Tibial nerve (tissue), 4 donors: ENCODE measurements at regions not wholly inside any gene's neighbourhood (a gene's known extent, or its start where the extent isn't known, plus 50 kb on each side); places are given as distances from the start of the nearest gene placed in this dataset.

Experiments
- DNase-seq, 2 donors: peaks; one replicate each; pipeline ENCODE4 v3.0.0-alpha.2; 2019; ENCODE audit warnings: low spot score in 2 of 2
- H3K27ac ChIP-seq, 4 donors: fragments of 200-600 bp; sonication (generic) in 3 of 4; one replicate each; pipeline ENCODE4 v1.5.1; 2017 to 2019; ENCODE audit warnings: mild to moderate bottlenecking in 1 of 4
- H3K27me3 ChIP-seq, 2 donors: fragments of 200-600 bp; sonication (generic) in 1 of 2; one replicate each; pipeline versions ENCODE4 v1.5.1 to v1.6.0; 2017 to 2019
- H3K36me3 ChIP-seq, 3 donors: fragments of 200-600 bp; sonication (generic); one replicate each; pipeline ENCODE4 v1.5.1; 2018 to 2019
- H3K4me1 ChIP-seq, 4 donors: fragments of 200-600 bp; sonication (generic) in 3 of 4; one replicate each; pipeline ENCODE4 v1.5.1; 2017 to 2019
- H3K4me3 ChIP-seq, 4 donors: fragments of 200-600 bp; sonication (generic) in 3 of 4; one replicate each; pipeline ENCODE4 v1.5.1; 2017 to 2019; ENCODE audit warnings: mild to moderate bottlenecking in 1 of 4, moderate library complexity in 1 of 4
- H3K9me3 ChIP-seq, 4 donors: fragments of 200-600 bp; sonication (generic) in 3 of 4; one replicate each; pipeline ENCODE4 v1.5.1; 2017 to 2019
- EP300 ChIP-seq, 2 donors: sonication (generic); formaldehyde crosslinking; IDR thresholded peaks; one replicate each; pipeline ENCODE4 v1.6.1; 2017; ENCODE audit warnings: antibody characterized with exemption in 2 of 2, mild to moderate bottlenecking in 1 of 2
- POLR2A ChIP-seq, 2 donors: fragments of 450-650 bp; IDR thresholded peaks; one replicate each; pipeline ENCODE4 v1.6.1; 2017; ENCODE audit warnings: antibody characterized with exemption in 2 of 2, mild to moderate bottlenecking in 2 of 2, moderate library complexity in 2 of 2
- WGBS, 2 donors: methylation state at CpG; one replicate each; pipeline ENCODE4 v1.1.5; 2018; 5-methylcytosine and 5-hydroxymethylcytosine counted together
- TF ChIP-seq, protein P1 (sequence below), 5 experiments: fragments of 200-600 bp in 3 of 5; fragments of 450-650 bp in 2 of 5; sonication (generic) in 3 of 5; IDR thresholded peaks; one replicate each; pipeline ENCODE4 v1.5.1; 2016 to 2019; ENCODE audit warnings: antibody characterized with exemption in 5 of 5, mild to moderate bottlenecking in 3 of 5, moderate library complexity in 2 of 5

DNA sequence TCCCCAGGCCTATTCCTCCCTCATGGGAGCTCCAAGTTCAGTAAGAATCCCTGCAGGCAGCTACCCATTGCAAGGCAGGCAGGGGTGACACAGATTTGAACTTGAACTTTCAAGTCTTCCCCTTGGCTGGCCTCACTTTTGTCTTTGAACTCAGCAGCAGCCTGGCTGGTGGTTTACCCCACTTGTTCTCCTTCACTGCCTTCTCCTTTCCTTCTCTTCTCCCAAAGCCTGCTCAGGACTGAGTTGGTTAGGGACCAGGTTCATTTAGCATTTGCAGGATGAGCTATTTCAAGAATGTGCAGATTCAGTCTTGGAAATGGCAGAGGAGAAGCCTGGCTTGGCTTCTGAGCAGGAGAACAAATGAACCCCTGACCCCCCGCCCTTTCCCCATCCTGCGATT is 67.7 kb upstream of the TBX3 start:
- H3K27ac ChIP-seq = no peak overlapping the region
- H3K4me1 ChIP-seq = no peaks in the 10 kb centered on the region
- no peaks in the 10 kb centered on the region for H3K27me3 ChIP-seq
- no peak for DNase-seq
- 62 to 69% methylated on average over 2 of the region's 2 CpGs for WGBS, 2 donors
- H3K9me3 ChIP-seq = no peaks in the 10 kb centered on the region
- no peaks in the 10 kb centered on the region for H3K36me3 ChIP-seq
- H3K4me3 ChIP-seq = no peak overlapping the region
- TF ChIP-seq EP300 (IDR thresholded peaks at IDR 0.05) (no peak), POLR2A (IDR thresholded peaks at IDR 0.05) (no peak)
- TF ChIP-seq, protein P1, sequence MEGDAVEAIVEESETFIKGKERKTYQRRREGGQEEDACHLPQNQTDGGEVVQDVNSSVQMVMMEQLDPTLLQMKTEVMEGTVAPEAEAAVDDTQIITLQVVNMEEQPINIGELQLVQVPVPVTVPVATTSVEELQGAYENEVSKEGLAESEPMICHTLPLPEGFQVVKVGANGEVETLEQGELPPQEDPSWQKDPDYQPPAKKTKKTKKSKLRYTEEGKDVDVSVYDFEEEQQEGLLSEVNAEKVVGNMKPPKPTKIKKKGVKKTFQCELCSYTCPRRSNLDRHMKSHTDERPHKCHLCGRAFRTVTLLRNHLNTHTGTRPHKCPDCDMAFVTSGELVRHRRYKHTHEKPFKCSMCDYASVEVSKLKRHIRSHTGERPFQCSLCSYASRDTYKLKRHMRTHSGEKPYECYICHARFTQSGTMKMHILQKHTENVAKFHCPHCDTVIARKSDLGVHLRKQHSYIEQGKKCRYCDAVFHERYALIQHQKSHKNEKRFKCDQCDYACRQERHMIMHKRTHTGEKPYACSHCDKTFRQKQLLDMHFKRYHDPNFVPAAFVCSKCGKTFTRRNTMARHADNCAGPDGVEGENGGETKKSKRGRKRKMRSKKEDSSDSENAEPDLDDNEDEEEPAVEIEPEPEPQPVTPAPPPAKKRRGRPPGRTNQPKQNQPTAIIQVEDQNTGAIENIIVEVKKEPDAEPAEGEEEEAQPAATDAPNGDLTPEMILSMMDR (IDR thresholded peaks at IDR 0.05) = no peak

DNA sequence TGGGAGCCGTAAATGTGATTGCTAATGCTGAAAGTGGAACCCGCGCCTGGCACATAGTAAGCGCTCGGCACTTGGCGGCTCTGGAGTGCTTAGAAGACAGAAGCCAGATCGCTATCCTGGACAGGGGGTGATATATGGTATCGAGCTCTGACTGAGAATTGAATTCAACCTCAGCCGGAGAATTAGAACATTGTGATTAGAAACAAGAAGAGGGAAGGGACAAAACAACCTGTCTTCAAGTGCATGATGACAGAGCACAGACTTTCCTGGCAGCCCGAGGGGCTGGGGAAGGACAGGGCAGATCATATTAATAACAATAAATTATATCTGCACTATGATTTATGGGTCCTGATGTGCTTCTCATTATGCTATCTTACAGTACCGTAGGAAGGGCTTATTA is 66.9 kb upstream of the TBX3 start:
- 86 to 87% methylated on average over 11 of the region's 11 CpGs for WGBS, 2 donors

DNA sequence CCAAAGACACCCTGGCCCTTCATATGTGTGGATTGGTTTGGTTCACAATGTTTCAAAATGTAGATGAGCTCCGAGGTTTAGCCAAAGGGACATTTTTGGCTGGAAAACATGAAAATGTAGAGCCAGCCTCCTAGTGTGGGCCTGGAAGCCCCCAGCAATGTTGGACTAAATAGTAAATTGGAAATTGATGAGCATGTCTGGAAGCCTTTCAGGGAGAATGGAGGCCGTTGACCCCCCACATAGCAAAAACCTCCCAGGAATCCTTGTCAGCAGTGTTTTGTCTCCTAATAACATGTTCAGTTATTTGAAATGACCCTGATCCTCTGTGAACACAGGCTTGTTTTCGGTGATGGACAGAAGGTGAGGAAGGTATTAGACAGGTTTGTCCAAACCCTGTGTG is 65.1 kb upstream of the TBX3 start:
- no peaks in the 10 kb centered on the region for H3K4me1 ChIP-seq
- no peak for TF ChIP-seq POLR2A (IDR thresholded peaks at IDR 0.05)
- TF ChIP-seq, protein P1 (IDR thresholded peaks at IDR 0.05) = no peak
- no peak for TF ChIP-seq EP300 (IDR thresholded peaks at IDR 0.05)
- WGBS, 2 donors = 84 to 88% methylated on average over 3 of the region's 3 CpGs
- DNase-seq = no peak
- H3K36me3 ChIP-seq = no peaks in the 10 kb centered on the region
- H3K4me3 ChIP-seq = no peak overlapping the region
- H3K27me3 ChIP-seq = no peaks in the 10 kb centered on the region
- H3K27ac ChIP-seq = no peak overlapping the region
- H3K9me3 ChIP-seq = no peaks in the 10 kb centered on the region

More for the DNA sequence above, 66.9 kb upstream of the TBX3 start:
- Histone ChIP-seq H3K27ac (no peak overlapping the region), H3K27me3 (no peaks in the 10 kb centered on the region), H3K4me3 (no peak overlapping the region), H3K36me3 (no peaks in the 10 kb centered on the region), H3K9me3 (no peaks in the 10 kb centered on the region), H3K4me1 (no peaks in the 10 kb centered on the region)
- DNase-seq = no peak
- TF ChIP-seq EP300 (IDR thresholded peaks at IDR 0.05) (no peak), POLR2A (IDR thresholded peaks at IDR 0.05) (no peak)
- TF ChIP-seq, protein P1 (IDR thresholded peaks at IDR 0.05) = no peak

DNA sequence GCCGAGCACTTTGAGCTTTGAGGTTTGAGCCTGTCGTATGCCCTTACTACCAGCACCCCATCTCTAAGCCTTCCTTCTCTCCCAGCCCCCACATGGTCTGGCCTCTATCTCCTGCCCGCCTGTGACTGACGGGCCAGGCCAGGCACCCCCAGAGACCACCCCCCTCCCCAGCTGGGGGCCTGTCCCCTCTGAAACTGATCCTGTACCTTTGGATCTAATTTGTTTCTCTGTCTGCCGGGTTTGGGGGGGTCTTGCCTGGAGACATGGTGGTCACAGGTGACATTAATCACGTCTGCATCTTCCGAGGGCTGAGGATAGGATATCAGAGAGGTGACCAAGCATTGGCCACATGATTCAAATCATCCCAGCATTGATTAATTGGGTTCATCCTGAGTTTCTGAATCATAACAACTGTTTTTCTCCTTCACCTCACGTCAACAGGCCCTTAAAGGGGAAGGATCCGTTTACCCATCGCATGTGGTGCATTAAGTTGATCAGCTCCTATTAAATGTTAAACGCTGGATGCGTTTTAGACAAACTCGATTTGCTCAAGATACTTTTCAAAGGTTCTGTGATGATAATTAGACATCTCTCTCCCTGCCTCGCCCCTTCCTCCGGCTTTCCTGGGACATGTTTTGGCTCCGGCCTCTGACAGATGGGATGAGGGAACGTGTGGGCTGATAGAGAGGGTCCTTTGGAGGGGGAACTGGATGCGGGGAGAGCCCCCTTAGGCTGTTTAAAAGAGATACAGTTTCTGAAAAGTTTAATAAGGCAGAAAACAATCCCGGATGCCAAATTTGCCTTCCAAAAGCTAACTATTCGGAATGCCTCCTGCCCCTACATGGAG is 63.3 kb upstream of the TBX3 start:
- Histone ChIP-seq H3K36me3 (no peaks in the 10 kb centered on the region), H3K27ac (no peak overlapping the region), H3K27me3 (no peaks in the 10 kb centered on the region), H3K4me1 (no peaks in the 10 kb centered on the region), H3K4me3 (no peak overlapping the region), H3K9me3 (peaks cover 0 to 2% (median 0%) of the 10 kb centered on the region in 4 donors)
- no peak for DNase-seq
- TF ChIP-seq, protein P1 (IDR thresholded peaks at IDR 0.05) = no peak
- TF ChIP-seq EP300 (IDR thresholded peaks at IDR 0.05) = no peak
- TF ChIP-seq POLR2A (IDR thresholded peaks at IDR 0.05) = no peak
- WGBS, 2 donors = 70 to 71% methylated on average over 20 of the region's 20 CpGs

DNA sequence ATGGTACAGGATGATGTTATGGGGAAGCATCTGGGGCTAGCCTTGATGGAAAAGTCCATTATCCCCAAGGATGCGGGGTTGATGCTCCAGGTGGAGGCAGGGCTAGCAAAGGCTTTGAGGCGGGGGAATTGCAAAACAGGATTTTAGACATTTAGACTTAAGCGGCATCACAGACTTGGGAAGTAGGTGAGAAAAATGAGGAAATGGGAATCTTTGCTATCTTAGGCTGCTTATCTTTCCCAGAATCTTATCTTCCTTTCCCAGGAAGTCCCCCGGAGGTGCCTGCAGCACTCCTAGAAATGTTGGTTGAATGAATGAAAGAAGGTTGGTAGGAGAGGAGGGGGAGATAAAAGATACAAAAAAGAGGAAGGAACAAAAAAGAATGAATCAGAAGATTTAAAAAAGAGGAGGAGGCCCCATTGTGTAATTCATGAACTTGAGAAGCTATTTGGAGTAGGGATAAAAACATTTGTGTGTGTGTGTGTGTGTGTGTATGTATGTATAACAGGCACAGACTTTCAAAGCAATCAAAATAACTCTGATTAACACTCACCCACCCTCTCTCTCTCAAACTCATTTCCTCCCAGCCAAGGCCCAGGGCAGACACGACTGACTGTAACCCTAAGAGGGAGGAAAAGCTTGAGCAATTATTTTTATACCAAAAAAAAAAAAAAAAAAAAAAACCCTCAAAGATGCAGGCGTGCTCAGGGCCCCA is 62.5 kb upstream of the TBX3 start:
- Histone ChIP-seq H3K27ac (no peak overlapping the region), H3K36me3 (no peaks in the 10 kb centered on the region), H3K4me1 (no peaks in the 10 kb centered on the region), H3K9me3 (peaks cover 0 to 2% (median 0%) of the 10 kb centered on the region in 4 donors), H3K27me3 (no peaks in the 10 kb centered on the region), H3K4me3 (no peak overlapping the region)
- no peak for DNase-seq
- TF ChIP-seq EP300 (IDR thresholded peaks at IDR 0.05) (no peak), POLR2A (IDR thresholded peaks at IDR 0.05) (no peak)
- TF ChIP-seq, protein P1 (IDR thresholded peaks at IDR 0.05) = no peak
- 54% methylated on average over 6 of the region's 6 CpGs for WGBS, 2 donors
